GM12878 (cell line): ENCODE measurements at regions not wholly inside any gene's neighbourhood (a gene's known extent, or its start where the extent isn't known, plus 50 kb on each side); places are given as distances from the start of the nearest gene placed in this dataset.

Source experiments
- ATAC-seq: fragments of 200-7000 bp; cut with Tn5 transposase; 3 replicates; pipeline ENCODE4 v1.9.1; 2020; ENCODE audit warnings: mild to moderate bottlenecking, moderate library complexity
- BruUV-seq: library from RNA; stranded (reverse); fragments of 400-500 nt; replicated peaks from 2 replicates; lab custom pipeline; 2021; lab: Mats Ljungman, UMichigan
- CTCF ChIA-PET: fragments of 300-600 bp; sonication (Branson Sonifier 250); formaldehyde crosslinking; extraction: SDS; loops from one replicate; lab custom pipeline; 2021; ENCODE audit warnings: inconsistent platforms; lab: Yijun Ruan, JAX
- POLR2A ChIA-PET: fragments of 350-600 bp; formaldehyde crosslinking; extraction: SDS; loops from one replicate; lab custom pipeline; 2021; ENCODE audit warnings: inconsistent platforms; lab: Charles Lee
- RAD21 ChIA-PET: fragments of 300-600 bp; sonication (Branson Sonifier 250); formaldehyde crosslinking; loops from one replicate; lab custom pipeline; 2023; ENCODE audit warnings: antibody characterized with exemption; ENCODE audit not compliant: unreplicated experiment; lab: Charles Lee
- SMC1A ChIA-PET: fragments of 300-600 bp; sonication (Branson Sonifier 250); formaldehyde crosslinking; loops from one replicate; lab custom pipeline; 2023; ENCODE audit not compliant: unreplicated experiment, uncharacterized antibody; lab: Charles Lee
- DNase-seq: peaks from one replicate; pipeline ENCODE4 v3.0.0-alpha.2; 2011; ENCODE audit warnings: low read depth, low spot score
- FAIRE-seq: peaks from 3 replicates; lab custom pipeline; 2011; peaks lifted over from hg19 to GRCh38; lab: Jason Lieb, UNC
- H2AFZ ChIP-seq: 2 replicates; pipeline ENCODE4 v1.6.0; 2011; ENCODE audit warnings: low read depth, low read length, control low read depth; ENCODE audit not compliant: control insufficient read depth
- H3K27ac ChIP-seq: 2 replicates; pipeline ENCODE4 v1.5.1; 2011; ENCODE audit warnings: control low read depth; ENCODE audit not compliant: control insufficient read depth, insufficient read depth
- H3K27me3 ChIP-seq, 2 experiments: replicated peaks in 1 of 2; 2 replicates each; pipeline versions ENCODE4 v1.6.0 to v1.6.1; 2011; ENCODE audit warnings: low read length in 1 of 2; ENCODE audit not compliant: control insufficient read depth in 2 of 2, insufficient read depth in 2 of 2
- H3K36me3 ChIP-seq, 2 experiments: 2 replicates each; pipeline ENCODE4 v1.5.1; 2011; ENCODE audit warnings: low read length in 1 of 2; ENCODE audit not compliant: control insufficient read depth in 2 of 2, insufficient read depth in 2 of 2
- H3K4me1 ChIP-seq: 2 replicates; pipeline ENCODE4 v1.6.1; 2011; ENCODE audit warnings: mild to moderate bottlenecking, low read length, moderate library complexity, mixed read lengths; ENCODE audit not compliant: control insufficient read depth, insufficient read depth
- H3K4me2 ChIP-seq: 2 replicates; pipeline ENCODE4 v1.6.0; 2011; ENCODE audit warnings: control low read depth; ENCODE audit not compliant: control insufficient read depth, insufficient read depth
- H3K4me3 ChIP-seq: fragments of 200-600 bp; sonication (generic); 2 replicates; pipeline ENCODE4 v1.5.1; 2016
- H3K79me2 ChIP-seq: 2 replicates; pipeline ENCODE4 v1.6.0; 2011; ENCODE audit warnings: low read length; ENCODE audit not compliant: control insufficient read depth, insufficient read depth
- H3K9ac ChIP-seq: 2 replicates; pipeline ENCODE4 v1.8.0; 2011; ENCODE audit warnings: low read length, control low read depth, mixed read lengths; ENCODE audit not compliant: control insufficient read depth, insufficient read depth
- H3K9me3 ChIP-seq: replicated peaks from 3 replicates; pipeline ENCODE4 v1.5.1; 2011; ENCODE audit warnings: mild to moderate bottlenecking, low read length; ENCODE audit not compliant: control insufficient read depth, insufficient read depth
- H4K20me1 ChIP-seq: 2 replicates; pipeline ENCODE4 v1.6.0; 2011; ENCODE audit not compliant: control insufficient read depth, insufficient read depth
- CHD2 ChIP-seq: IDR thresholded peaks from 2 replicates; pipeline ENCODE4 v1.6.1; 2011; ENCODE audit warnings: low read depth, low read length, improper control_type of control experiment, borderline replicate concordance
- HCFC1 ChIP-seq: fragments of 150-350 bp; IDR thresholded peaks from 2 replicates; pipeline ENCODE4 v1.6.1; 2014; ENCODE audit warnings: low read length
- NR2F1 ChIP-seq: fragments of 450-650 bp; conservative IDR thresholded peaks from 2 replicates; pipeline ENCODE4 v1.6.1; 2017; ENCODE audit warnings: mild to moderate bottlenecking
- PAX5 ChIP-seq: IDR thresholded peaks from 2 replicates; pipeline ENCODE4 v1.6.1; 2011; ENCODE audit warnings: low read depth, low read length, borderline replicate concordance
- TAF1 ChIP-seq: IDR thresholded peaks from 2 replicates; pipeline ENCODE4 v1.6.1; 2011; ENCODE audit warnings: mild to moderate bottlenecking, low read depth, low read length, borderline replicate concordance
- YY1 ChIP-seq: IDR thresholded peaks from 2 replicates; pipeline ENCODE4 v1.6.1; 2011; ENCODE audit warnings: low read depth, mild to moderate bottlenecking, low read length
- ZNF207 ChIP-seq: fragments of 450-650 bp; IDR thresholded peaks from 2 replicates; pipeline ENCODE4 v1.6.1; 2014; ENCODE audit warnings: antibody characterized with exemption, mild to moderate bottlenecking, borderline replicate concordance
- WGBS: methylation state at CpG from one replicate; pipeline ENCODE4 v1.1.6; 2016; ENCODE audit warnings: low lambda C conversion rate; ENCODE audit not compliant: insufficient replicate concordance, insufficient coverage; ENCODE audit errors: missing lambda C conversion rate; 5-methylcytosine and 5-hydroxymethylcytosine counted together
- in situ Hi-C: fragments of 300-500 bp; cut with MboI; formaldehyde crosslinking; loops from 9 replicates; pipeline ENCODE4 v1.14.3; 2018; ENCODE audit warnings: mixed read lengths
- intact Hi-C: fragments of 100-400 bp; cut with micrococcal nuclease; formaldehyde crosslinking; loops from one replicate; pipeline ENCODE4 v1.14.2; 2022; ENCODE audit not compliant: unreplicated experiment
- TF ChIP-seq, protein P1 (sequence below): fragments of 450-650 bp; IDR thresholded peaks from 2 replicates; pipeline ENCODE4 v1.6.1; 2017; ENCODE audit warnings: antibody characterized with exemption, mild to moderate bottlenecking, moderate library complexity

DNA sequence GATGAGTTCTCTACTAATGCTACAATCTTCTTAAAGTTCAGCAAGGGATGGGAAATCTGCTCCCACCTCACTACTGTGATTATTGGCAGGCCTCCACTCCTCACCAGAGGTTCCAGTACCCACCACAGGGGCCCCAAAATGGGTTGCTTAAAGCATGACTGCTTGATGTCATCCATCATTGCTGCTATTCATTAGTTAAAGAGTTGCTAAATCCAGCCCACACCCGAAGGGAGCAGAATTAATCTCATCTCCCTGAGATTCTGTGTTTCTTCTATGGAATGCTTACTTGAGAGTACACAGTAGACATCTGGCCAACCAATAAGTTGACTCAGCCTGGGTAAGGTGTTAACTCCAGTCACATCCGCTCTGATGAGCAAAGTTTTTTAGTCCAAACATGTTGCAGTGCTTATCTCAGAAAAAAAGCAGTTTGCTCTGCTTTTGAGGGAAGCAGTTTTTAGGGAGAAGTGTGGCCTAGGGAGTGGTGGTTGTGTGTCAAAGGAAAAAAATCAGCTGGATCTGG is 690.2 kb upstream of the POU3F3 start (continued):
- TF ChIP-seq CHD2 (no peak), NR2F1 (no peak), ZNF207 (no peak), TAF1 (no peak), YY1 (no peak), PAX5 (no peak)
- TF ChIP-seq, protein P1, sequence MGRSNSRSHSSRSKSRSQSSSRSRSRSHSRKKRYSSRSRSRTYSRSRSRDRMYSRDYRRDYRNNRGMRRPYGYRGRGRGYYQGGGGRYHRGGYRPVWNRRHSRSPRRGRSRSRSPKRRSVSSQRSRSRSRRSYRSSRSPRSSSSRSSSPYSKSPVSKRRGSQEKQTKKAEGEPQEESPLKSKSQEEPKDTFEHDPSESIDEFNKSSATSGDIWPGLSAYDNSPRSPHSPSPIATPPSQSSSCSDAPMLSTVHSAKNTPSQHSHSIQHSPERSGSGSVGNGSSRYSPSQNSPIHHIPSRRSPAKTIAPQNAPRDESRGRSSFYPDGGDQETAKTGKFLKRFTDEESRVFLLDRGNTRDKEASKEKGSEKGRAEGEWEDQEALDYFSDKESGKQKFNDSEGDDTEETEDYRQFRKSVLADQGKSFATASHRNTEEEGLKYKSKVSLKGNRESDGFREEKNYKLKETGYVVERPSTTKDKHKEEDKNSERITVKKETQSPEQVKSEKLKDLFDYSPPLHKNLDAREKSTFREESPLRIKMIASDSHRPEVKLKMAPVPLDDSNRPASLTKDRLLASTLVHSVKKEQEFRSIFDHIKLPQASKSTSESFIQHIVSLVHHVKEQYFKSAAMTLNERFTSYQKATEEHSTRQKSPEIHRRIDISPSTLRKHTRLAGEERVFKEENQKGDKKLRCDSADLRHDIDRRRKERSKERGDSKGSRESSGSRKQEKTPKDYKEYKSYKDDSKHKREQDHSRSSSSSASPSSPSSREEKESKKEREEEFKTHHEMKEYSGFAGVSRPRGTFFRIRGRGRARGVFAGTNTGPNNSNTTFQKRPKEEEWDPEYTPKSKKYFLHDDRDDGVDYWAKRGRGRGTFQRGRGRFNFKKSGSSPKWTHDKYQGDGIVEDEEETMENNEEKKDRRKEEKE, result no peak
- TF ChIP-seq, all 136 proteins: peak for 0

DNA sequence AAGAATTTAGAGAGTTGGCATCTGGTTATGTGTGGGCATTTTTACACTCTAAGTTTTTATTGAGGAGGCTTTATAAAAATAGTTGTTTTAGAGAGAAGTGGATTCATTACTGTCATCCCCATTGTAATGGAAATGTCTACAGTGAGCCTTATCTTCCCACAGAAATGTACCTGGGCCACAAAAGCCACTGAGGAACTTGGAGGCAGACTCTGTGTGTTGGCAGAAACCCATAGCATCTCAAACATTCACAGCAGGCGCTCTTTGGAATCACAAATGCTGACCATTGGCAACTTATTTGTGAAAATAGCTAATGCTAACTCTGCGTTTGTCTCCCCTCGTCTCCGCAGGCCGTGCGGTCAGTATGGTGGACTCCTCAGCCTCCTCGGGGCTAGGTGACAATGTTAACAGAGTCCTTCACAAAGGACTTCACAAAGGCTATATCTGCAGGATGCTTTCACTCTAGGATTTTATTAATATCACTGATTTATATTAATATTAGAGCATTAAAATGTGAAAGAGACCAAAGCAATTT is 689.1 kb upstream of the POU3F3 start:
- no peaks in the 10 kb centered on the region for H3K9me3 ChIP-seq
- FAIRE-seq (no peak), ATAC-seq (no peak), DNase-seq (no peak)
- H3K4me2 ChIP-seq, result no peak overlapping the region
- POLR2A ChIA-PET, result no interaction called here
- H3K4me3 ChIP-seq, result no peak overlapping the region
- BruUV-seq, result no TSS peak
- H3K27me3 ChIP-seq, result no peaks in the 10 kb centered on the region
- no peaks in the 10 kb centered on the region for H4K20me1 ChIP-seq
- WGBS, result 52% methylated on average over 7 of the region's 7 CpGs
- SMC1A ChIA-PET, result no interaction called here
- H3K4me1 ChIP-seq, result no peaks in the 10 kb centered on the region
- in situ Hi-C loops (no loop called here), intact Hi-C loops (no loop called here)
- H2AFZ ChIP-seq, result no peak overlapping the region
- TF ChIP-seq HCFC1, result no peak
- TF ChIP-seq, all 136 proteins: peak for 0
- ChIA-PET RAD21 (no interaction called here), CTCF (no interaction called here)
- H3K36me3 ChIP-seq, result no peaks in the 10 kb centered on the region
- no peak overlapping the region for H3K9ac ChIP-seq
- no peak overlapping the region for H3K27ac ChIP-seq
- H3K79me2 ChIP-seq, result no peaks in the 10 kb centered on the region
